H7 (cell line): ENCODE measurements at regions not wholly inside any gene's neighbourhood (a gene's known extent, or its start where the extent isn't known, plus 50 kb on each side); places are given as distances from the start of the nearest gene placed in this dataset.

ENCODE experiments used
- DNase-seq: peaks from one replicate; pipeline ENCODE4 v3.0.0; 2012
- H3K27me3 ChIP-seq: 2 replicates; pipeline ENCODE4 v1.6.0; 2011; ENCODE audit warnings: mild to moderate bottlenecking, low read length; ENCODE audit not compliant: control insufficient read depth, insufficient read depth
- H3K36me3 ChIP-seq: replicated peaks from 2 replicates; pipeline ENCODE4 v1.5.1; 2011; ENCODE audit warnings: low read length; ENCODE audit not compliant: control insufficient read depth, insufficient read depth
- H3K4me3 ChIP-seq: 2 replicates; pipeline ENCODE4 v1.5.1; 2011; ENCODE audit warnings: low read depth, mild to moderate bottlenecking, control low read depth, low read length, moderate library complexity; ENCODE audit not compliant: insufficient read depth

GRCh38 chr17:33615861-33616260 is 322.8 kb upstream of the ASIC2 start:
- DNase-seq = no peak
- Histone ChIP-seq H3K4me3 (no peak overlapping the region), H3K27me3 (no peaks in the 10 kb centered on the region; the same call in 1 of the 2 replicates), H3K36me3 (no peaks in the 10 kb centered on the region)

GRCh38 chr17:33623841-33624240 is 330.7 kb upstream of the ASIC2 start:
- DNase-seq = no peak
- Histone ChIP-seq H3K27me3 (no peaks in the 10 kb centered on the region), H3K4me3 (no peak overlapping the region), H3K36me3 (no peaks in the 10 kb centered on the region)

DNA sequence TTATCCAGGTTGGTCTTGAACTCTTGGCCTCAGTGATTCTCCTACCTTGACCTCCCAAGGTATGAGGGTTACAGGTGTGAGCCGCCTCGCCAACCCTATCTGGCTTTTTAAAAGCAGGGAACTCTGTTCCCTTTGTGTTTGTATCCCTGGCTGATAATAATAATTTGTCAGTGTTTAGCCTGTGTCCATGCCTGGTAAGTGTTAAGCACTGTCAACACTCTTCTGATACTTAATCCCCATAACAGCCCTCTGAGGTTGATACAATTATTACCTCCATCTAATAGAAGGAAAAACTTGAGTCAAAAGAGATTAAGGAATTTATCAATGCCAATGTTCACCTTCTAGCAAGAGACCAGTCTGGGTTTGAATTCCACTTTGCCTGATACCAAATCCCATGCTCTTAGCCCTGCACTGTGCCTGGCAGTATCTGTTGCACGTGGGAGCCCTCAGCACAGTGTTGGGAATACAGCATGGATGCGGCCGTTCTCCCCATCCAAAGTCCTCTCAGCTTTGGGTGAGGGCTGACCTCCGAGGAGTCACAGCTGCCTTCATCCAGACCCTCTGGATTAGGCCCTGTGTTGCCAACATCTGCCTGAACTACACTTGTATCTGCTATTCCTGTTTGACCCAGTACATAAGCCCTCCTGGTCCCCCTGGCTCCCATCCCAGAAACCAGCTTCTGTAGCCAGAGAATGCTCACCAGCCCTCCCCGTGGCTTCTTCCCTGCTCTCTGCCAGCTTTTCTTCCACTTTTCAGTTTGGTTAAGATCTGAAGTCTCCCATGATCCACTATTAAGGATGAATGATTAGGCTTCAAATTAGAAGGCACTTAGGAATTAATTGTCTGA is 335.6 kb upstream of the ASIC2 start:
- H3K4me3 ChIP-seq = no peak overlapping the region
- H3K36me3 ChIP-seq = no peaks in the 10 kb centered on the region
- DNase-seq = no peak
- H3K27me3 ChIP-seq = no peaks in the 10 kb centered on the region

DNA sequence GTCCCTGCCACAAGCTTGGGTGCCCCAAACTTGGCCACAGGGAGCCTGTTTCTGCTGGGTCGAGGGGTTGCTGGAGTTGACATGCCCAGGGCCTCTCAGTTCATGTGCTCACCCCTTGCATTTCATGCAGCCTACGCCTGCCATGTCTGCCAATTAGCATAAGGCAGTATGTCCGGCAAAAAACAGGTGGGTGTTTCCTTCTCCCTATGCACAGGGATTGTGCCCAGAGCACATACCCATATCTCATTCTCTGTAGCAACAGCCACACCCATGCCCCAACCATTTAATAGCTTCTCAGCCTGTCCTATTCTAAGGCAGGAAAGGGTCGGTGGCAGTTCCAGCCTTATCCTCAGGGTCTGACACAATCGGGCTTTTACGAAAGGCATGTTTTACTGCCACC is 340.4 kb upstream of the ASIC2 start:
- no peak for DNase-seq
- no peaks in the 10 kb centered on the region for H3K36me3 ChIP-seq
- H3K27me3 ChIP-seq = no peaks in the 10 kb centered on the region
- no peak overlapping the region for H3K4me3 ChIP-seq

- Histone ChIP-seq H3K27me3 (no peaks in the 10 kb centered on the region), H3K36me3 (no peaks in the 10 kb centered on the region), H3K4me3 (no peak overlapping the region)
- DNase-seq = no peak
These were observed 344.4 kb upstream of the ASIC2 start for GRCh38 chr17:33637534-33637933.

- Histone ChIP-seq H3K27me3 (no peaks in the 10 kb centered on the region), H3K36me3 (no peaks in the 10 kb centered on the region), H3K4me3 (no peak overlapping the region)
- DNase-seq = no peak
These were observed 346.2 kb upstream of the ASIC2 start for GRCh38 chr17:33639103-33639880.

GRCh38 chr17:33640629-33641028 is 347.5 kb upstream of the ASIC2 start:
- no peak overlapping the region for H3K4me3 ChIP-seq
- DNase-seq = peak; percentile 32
- H3K36me3 ChIP-seq = no peaks in the 10 kb centered on the region
- H3K27me3 ChIP-seq = no peaks in the 10 kb centered on the region

GRCh38 chr17:33642002-33642401 is 348.9 kb upstream of the ASIC2 start:
- peak; percentile 57 for DNase-seq
- no peaks in the 10 kb centered on the region for H3K27me3 ChIP-seq
- no peaks in the 10 kb centered on the region for H3K36me3 ChIP-seq
- no peak overlapping the region for H3K4me3 ChIP-seq

DNA sequence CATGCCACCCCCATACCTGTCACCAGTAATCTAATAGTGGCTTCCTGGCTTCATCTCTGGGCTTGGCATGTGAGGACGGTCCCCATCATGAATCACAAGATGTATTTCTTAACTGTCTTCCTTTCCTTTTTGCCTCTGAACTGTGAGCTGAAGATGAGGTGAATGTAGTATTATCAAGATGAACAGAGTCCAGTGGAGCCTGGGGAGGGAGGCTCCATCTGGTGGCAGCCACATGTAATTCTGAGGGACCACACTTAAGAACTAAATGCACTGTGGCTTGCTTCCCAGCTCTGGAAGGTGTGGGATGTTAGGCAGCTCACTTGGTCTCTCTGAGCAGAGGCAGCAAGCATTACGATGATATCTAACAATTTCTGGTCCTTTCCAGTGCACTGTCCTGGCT is 354.9 kb upstream of the ASIC2 start:
- peak; percentile 45 for DNase-seq
- H3K36me3 ChIP-seq = no peaks in the 10 kb centered on the region
- H3K4me3 ChIP-seq = no peak overlapping the region
- H3K27me3 ChIP-seq = no peaks in the 10 kb centered on the region

GRCh38 chr17:33650304-33650703 is 357.2 kb upstream of the ASIC2 start:
- Histone ChIP-seq H3K27me3 (no peaks in the 10 kb centered on the region), H3K36me3 (no peaks in the 10 kb centered on the region), H3K4me3 (no peak overlapping the region)
- no peak for DNase-seq

- Histone ChIP-seq H3K27me3 (no peaks in the 10 kb centered on the region), H3K36me3 (no peaks in the 10 kb centered on the region), H3K4me3 (no peak overlapping the region)
- peak; percentile 51 for DNase-seq
These were observed 358.6 kb upstream of the ASIC2 start for GRCh38 chr17:33651686-33652085.

DNA sequence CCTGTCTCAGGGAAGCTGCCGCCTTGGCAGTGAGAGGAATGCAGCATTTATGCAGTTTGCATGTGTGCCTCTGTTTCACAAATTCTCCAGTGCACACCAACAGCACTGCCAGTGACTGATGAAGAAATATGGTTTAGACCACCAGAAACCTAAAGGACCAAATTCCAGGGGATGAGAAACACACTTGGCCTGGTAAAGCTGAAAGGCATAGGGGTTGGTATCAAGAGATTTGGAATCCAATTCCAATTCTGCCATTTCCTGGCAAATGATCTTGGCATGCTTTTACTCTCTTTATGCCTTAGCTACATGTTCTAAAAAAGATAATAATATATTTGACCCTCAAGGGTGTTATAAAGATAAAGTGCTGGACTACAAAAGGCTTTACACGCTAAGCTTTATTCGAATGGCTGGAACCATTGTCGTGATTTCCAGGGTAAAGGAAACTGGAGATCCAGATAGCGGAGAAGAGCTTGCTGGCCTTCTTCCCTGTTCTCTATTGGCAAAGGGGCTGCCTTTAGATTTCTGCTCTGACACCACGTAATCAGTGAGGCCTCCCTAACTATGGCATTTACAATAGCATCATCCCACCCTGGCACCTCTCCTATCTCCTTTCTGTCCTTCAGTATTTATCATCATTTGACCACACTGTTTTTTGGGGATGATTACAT is 359.8 kb upstream of the ASIC2 start:
- no peak for DNase-seq
- no peaks in the 10 kb centered on the region for H3K27me3 ChIP-seq
- H3K36me3 ChIP-seq = no peaks in the 10 kb centered on the region
- H3K4me3 ChIP-seq = no peak overlapping the region

- Histone ChIP-seq H3K27me3 (no peaks in the 10 kb centered on the region), H3K4me3 (no peak overlapping the region), H3K36me3 (no peaks in the 10 kb centered on the region)
- no peak for DNase-seq
These were observed 360.3 kb upstream of the ASIC2 start for GRCh38 chr17:33653399-33653788.

- Histone ChIP-seq H3K4me3 (no peak overlapping the region), H3K36me3 (no peaks in the 10 kb centered on the region), H3K27me3 (no peaks in the 10 kb centered on the region)
- peak; percentile 30 for DNase-seq
These were observed 364.1 kb upstream of the ASIC2 start for GRCh38 chr17:33657181-33657580.

DNA sequence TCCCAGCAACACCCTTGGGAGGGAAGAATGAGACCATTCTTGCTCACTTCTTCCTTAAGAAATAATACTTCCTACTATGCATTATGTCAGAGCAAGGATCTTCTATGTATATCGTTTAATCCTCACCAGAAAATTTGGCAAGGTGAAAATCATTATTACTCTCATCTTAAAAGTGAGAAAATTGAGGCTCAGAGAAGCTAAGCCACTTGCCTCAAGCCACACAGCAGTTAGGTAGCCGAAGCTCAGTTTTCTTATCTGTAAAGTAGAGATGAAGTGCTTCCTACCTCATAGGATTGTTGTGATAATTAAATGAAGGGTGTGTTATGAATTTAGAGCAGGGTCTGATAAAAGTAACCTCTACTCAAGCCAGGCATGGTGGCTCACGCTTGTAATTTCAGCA is 368.9 kb upstream of the ASIC2 start:
- no peak overlapping the region for H3K4me3 ChIP-seq
- no peak for DNase-seq
- no peaks in the 10 kb centered on the region for H3K36me3 ChIP-seq
- no peaks in the 10 kb centered on the region for H3K27me3 ChIP-seq
